ENCODE measurements at regions not wholly inside any gene's neighbourhood (a gene's known extent, or its start where the extent isn't known, plus 50 kb on each side); places are given as distances from the start of the nearest gene placed in this dataset.

- TF ChIP-seq CTCF (conservative IDR thresholded peaks at IDR 0.05; ENCODE audit: low read length): no peak
- TF ChIP-seq EZH2phosphoT487 (IDR thresholded peaks at IDR 0.05; ENCODE audit: borderline replicate concordance, low read depth, low read length): no peak
Measured at GRCh38 chr1:189627427-189627826, 850.2 kb downstream of the BRINP3 start.

Measured in OCI-LY7 (cell line).